Occipital lobe (tissue), 1 donor: ENCODE measurements at regions not wholly inside any gene's neighbourhood (a gene's known extent, or its start where the extent isn't known, plus 50 kb on each side); places are given as distances from the start of the nearest gene placed in this dataset.
"Not testable (repeated sequence)": the region's sequence is repeated elsewhere in the genome, so short reads cannot be mapped to it uniquely, and the experiment has no call there.

ENCODE experiments used
- DNase-seq: peaks from one replicate; lab custom pipeline; 2025; lab: John Stamatoyannopoulos, UW

- no peak for DNase-seq
Observed at GRCh38 chr5:104652271-104652861, 1089.8 kb upstream of the NUDT12 start.

GRCh38 chr5:104650313-104651055, 1087.9 kb upstream of the NUDT12 start:
- DNase-seq: no peak

DNA sequence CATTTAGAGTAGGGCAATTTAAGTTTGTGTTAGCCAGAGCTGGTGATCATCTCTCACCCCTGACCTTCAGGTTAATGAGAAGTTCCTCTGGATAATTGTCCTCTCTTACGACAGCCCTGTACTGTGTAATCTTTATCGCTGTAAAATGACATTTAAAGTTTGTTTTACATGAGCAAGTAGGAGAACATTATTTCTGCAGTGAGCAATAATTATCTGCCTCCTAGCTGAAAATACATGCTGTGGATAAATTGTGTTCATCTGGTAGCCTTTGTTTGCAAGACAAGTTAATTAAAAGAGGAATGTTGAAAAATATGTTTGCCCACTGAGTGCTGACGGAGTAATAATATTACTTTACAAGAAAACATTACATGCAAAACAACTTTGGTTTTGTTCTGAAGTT, 1083.8 kb upstream of the NUDT12 start:
- no peak for DNase-seq

- DNase-seq: no peak
Observed at GRCh38 chr5:104643320-104643719, 1080.7 kb upstream of the NUDT12 start.

DNA sequence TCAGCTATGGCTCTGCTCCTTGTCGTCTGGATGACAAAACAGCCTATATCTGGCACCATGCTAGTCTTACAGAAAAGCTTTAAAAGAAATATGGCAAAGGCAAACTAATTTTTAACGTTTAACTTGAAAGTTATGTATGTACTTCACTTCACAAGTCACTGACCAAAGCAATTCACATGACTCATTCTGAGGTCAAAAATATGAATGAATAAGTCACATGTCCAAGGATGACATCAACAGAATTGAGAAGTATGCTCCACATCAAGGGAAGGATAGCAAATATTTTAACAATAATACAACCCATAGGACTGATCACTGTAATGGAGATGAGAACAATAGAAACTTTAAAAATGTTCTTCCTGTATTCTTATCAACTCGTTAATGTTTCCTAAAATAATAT, 1072.6 kb upstream of the NUDT12 start:
- DNase-seq: no peak

DNA sequence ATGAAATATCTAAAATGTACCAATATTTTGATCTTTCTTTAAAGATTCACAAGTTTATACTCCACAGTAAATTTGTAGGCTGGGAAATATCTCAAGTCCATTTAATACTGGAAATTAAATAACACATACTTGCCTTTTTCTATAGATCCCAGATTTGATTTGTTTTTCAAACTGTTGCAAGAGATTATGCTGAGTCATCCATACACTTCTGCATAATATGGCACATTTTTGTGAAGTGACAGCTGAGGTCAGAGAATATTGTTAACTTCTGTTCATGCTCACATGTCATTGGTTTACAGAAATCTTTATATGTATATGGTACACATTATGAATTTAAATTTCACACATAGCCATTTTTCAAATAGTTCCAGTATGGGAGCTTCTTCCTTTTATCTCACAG, 1066.3 kb upstream of the NUDT12 start:
- DNase-seq: no peak

DNA sequence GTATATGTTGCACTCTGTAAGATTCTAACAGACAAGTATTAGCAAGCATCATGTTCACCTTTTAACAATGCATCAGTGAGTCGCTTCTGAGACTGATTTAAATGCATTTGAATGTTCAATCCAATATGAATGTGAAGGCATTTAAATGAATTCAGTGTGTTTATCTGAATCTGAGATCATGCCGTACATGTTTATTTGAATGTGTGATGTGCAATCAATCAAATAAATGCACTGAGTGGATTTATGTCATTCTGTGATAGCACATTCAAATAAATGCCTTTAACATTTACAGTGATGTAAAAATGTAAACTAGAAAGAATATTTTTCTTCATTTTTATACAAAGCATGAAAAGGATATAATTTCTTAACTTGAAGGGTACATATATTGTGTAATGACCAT, 1063.5 kb upstream of the NUDT12 start:
- no peak for DNase-seq

DNA sequence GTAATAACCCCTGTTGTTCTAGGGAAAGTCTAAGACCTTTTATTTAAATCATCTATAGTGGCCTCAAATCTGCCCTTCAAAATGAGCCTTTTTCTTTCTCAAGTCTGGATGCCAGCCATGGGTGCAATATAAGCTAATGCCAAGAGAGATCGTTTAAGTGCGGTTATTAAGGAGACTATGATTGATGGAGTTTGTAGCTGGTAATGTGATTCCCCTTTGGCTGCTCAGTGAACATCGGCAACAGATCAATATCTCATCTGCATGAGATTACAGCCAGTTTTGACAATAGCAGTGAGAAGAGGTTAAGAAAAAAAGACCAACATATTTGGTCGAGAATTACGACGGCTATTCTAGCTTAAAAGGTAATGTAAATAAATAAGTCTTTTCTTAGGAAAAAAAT, 1049.4 kb upstream of the NUDT12 start:
- DNase-seq: no peak

DNA sequence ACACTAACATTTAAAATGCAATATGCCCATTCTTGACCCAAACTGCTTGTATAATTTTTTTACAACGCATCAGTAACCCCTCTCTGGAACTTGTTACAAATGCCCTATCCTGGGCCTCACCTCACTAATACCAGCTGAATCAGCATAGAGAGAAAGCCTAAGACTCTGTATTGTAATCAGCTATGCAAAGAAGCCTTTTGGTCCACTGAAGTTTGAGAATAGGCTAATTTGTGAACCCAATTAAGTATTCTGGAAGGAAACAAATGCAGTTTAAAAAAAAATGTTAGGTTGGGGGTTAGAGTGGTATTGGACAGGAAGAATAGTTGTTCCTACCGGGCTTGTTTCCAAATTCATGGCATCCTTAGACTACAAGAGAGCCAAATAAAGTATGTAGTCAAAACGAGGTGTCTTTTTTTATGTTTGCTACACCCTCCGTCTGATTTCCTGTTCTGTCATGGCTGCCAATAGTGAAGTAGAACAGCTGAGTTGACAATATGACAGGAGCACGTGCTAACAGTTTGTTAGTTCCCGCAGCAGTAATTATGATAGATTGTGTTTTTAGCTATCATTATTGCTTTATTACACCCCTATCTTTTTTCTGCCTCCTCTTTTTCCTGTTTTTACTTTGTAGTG, 1048.7 kb upstream of the NUDT12 start:
- no peak for DNase-seq

- DNase-seq: no peak
Observed at GRCh38 chr5:104606258-104606829, 1043.8 kb upstream of the NUDT12 start.

DNA sequence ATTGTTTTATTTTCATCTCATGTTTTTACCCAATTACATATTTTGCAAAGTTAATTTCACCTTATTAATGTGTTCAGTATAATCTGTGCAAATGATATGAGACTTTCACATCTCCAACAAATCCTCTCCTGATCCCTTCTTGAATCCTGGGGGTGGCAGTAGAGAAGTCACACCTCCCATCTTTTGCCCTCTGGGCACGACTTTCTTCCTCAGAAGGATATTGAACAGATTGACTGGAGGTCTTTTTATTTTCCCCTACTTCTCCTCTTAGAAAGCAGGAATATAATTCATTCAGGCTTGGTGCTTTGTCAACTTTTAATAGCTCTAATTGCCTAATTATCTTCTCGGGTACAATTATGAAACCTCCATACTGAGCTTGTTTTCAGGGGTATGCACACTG, 1037.1 kb upstream of the NUDT12 start:
- DNase-seq: no peak

DNA sequence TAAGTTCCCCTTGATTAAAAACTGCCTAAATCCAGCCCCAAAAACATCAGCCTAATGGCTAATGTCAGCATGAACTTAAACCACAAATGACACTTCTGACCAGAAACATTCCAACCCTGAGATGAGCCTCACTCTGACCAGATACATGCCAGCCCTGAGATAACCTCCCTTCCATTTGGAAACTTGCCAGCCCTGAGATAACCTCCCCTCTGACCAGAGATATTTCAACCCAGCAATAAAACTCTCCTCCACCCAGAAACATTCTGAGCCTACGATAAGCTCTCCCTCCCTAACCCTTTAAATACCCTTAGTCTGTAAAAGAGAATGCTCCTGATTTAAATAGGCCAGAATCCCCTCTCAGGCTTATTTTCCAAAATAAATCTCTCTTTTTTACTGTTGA, 1035.7 kb upstream of the NUDT12 start:
- DNase-seq: no peak

GRCh38 chr5:104594850-104595249, 1032.3 kb upstream of the NUDT12 start:
- no peak for DNase-seq

DNA sequence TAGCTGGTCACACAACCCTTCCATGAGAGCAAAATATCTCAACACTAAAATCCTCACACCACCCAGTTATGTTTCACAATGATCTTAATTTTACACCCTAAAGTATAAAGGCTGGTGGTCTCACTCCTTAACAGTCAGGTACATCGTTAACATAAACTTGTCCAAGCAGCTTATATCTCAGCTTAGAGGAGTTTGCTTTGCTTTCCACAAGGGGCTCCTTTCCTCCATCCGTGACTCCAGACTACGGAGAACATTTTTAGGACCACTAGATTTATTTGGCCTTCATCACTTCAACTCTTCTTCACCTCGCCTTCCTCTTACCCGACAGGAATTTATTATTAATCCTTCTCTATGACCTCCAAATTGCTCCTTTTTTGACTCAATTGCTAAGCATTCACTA, 1014.1 kb upstream of the NUDT12 start:
- DNase-seq: no peak

DNA sequence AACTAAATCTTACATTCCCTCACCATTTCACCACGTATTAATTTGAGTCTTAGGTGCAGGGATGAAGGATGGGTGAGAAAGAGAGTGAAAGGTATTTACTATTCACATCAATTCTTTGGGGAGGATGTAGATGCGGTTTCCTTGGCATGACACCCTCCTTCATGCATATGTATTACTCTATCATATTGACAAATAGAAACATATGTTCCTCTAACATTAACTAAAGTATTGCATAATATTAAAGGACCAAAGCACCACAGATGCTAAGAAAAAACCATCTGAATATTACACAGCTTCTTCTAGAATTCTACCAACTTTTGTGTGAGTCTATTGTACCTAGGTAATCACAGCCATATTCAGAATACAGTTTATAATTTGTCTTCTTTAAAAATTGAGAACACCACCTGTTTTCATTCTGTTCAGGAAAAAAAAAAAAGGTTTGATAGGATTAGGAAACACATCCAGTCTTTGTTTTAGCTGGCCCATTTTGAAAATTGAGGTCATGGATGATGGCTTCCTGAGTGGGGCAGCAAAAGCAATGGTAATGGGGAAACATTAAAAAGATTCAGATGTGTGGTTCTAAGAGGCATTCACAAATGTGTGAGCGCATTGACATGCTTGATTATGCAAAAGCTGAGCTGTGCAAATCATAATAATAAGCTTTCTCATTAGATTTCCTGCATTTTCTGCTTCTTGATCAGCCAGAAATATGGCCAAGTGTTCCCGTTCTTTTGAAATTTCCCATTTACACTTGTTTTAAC, 1011.5 kb upstream of the NUDT12 start:
- DNase-seq: no peak

DNA sequence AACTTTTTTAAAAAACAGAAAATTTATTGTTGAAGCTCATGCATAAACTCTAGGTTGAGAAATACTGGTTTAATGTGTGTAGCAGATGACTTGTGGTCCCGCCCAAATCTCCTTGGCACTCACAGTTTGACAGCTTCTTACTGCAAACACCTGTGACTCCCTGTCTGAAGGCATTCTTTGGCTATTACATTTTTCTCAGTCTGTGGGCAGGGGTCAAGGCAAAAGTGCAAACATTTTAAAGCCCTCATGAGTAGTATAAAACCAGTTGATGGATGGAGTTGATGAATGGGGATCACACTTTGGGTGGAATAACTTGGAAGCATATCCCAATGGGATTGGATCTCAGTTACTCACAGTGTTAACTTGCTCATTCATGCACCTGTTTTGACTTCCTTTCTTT, 1007.0 kb upstream of the NUDT12 start:
- no peak for DNase-seq

GRCh38 chr5:104564530-104564929, 1001.9 kb upstream of the NUDT12 start:
- no peak for DNase-seq

GRCh38 chr5:104556957-104557356, 994.4 kb upstream of the NUDT12 start:
- DNase-seq: no peak

- DNase-seq: no peak
Observed at GRCh38 chr5:104551628-104552027, 989.0 kb upstream of the NUDT12 start.

- not testable (repeated sequence) for DNase-seq
Observed at GRCh38 chr5:104546871-104547270, 984.3 kb upstream of the NUDT12 start.

GRCh38 chr5:104541141-104541785, 978.7 kb upstream of the NUDT12 start:
- no peak for DNase-seq
